ENCODE measurements at regions not wholly inside any gene's neighbourhood (a gene's known extent, or its start where the extent isn't known, plus 50 kb on each side); places are given as distances from the start of the nearest gene placed in this dataset.

- no peak for TF ChIP-seq CTCF (IDR thresholded peaks at IDR 0.05)
- TF ChIP-seq REST (IDR thresholded peaks at IDR 0.05; ENCODE audit: insufficient read depth in 1 of 2, low read depth in 2 of 2, low read length in 1 of 2), result no peak
- TF ChIP-seq POLR2AphosphoS5 (IDR thresholded peaks at IDR 0.05; ENCODE audit: low read depth, low read length), result no peak
- no peak for TF ChIP-seq SIN3A (IDR thresholded peaks at IDR 0.05; ENCODE audit: borderline replicate concordance, insufficient read depth, low read depth, low read length)
Observed at GRCh38 chrX:143935601-143936000, 51.7 kb downstream of the UBE2NL start.

All from Panc1 (cell line).